Heart left ventricle (tissue), 13 donors: ENCODE measurements at regions not wholly inside any gene's neighbourhood (a gene's known extent, or its start where the extent isn't known, plus 50 kb on each side); places are given as distances from the start of the nearest gene placed in this dataset.

ENCODE experiments used
- POLR2A ChIP-seq, 2 donors: fragments of 450-650 bp; IDR thresholded peaks; one replicate each; pipeline ENCODE4 v1.6.1; 2017; ENCODE audit warnings: antibody characterized with exemption in 2 of 2, mild to moderate bottlenecking in 2 of 2, moderate library complexity in 2 of 2
- TF ChIP-seq, protein P1 (sequence below), 12 donors: fragments of 200-600 bp; sonication (generic) in 4 of 12; IDR thresholded peaks; one replicate each; pipeline versions ENCODE4 v1.5.0 to v1.8.0; 2018 to 2022; ENCODE audit warnings: antibody characterized with exemption in 12 of 12, mild to moderate bottlenecking in 5 of 12
- donor health status: ischemic (EF 13 %, LVEDD 7.1; RV severe dilation, severe dysfunction).
- donor health status: DM: no; HTN: yes; CAD: no.
- donor health status: DM: no; HTN: no; CAD: no.
- donor health status: ischemic (EF 25% LVEDD 6.9; RV normal size, moderate dysfunction).
- donor health status: ischemic (EF 25% LVEDD 5.7; RV mildly dilated, moderate dysfunction).
- donor health status: ischemic (EF 35%, LVEDD 5.7; RV mildly dilated, moderate dysfunction).
- donor health status: nonischemic (EF 11% LVEDD 7.7; RV severe dilation, severe dysfunction).
- donor health status: DM: yes; HTN: yes; CAD: no.
- donor health status: PGD.
- donor health status: ischemic (EF 29% LVEDD 5.4; RV normal size, mild dysfunction).
- donor health status: nonischemic (EF 23%, LVEDD 6.1; RV moderate dilation, normal function).

DNA sequence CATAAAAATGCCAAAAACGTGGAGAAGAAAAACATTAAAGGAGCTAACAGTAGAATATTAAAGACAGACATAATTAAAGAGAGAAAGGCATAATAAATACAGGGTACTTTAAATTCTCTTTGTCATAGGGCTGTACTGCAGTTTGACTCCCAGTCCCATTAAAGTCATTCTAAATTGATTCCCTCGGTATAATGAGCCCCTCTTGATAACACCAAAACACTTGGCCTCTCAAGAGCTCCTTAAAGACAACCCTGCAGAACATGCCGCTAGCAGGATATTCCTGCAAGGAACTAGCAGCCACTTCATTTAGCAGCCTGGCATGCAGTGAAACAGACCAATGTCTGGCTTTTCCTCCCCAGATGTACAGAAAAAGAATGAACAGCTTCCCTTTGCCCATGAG lies 273.8 kb upstream of the ESRRG start:
- TF ChIP-seq, protein P1, sequence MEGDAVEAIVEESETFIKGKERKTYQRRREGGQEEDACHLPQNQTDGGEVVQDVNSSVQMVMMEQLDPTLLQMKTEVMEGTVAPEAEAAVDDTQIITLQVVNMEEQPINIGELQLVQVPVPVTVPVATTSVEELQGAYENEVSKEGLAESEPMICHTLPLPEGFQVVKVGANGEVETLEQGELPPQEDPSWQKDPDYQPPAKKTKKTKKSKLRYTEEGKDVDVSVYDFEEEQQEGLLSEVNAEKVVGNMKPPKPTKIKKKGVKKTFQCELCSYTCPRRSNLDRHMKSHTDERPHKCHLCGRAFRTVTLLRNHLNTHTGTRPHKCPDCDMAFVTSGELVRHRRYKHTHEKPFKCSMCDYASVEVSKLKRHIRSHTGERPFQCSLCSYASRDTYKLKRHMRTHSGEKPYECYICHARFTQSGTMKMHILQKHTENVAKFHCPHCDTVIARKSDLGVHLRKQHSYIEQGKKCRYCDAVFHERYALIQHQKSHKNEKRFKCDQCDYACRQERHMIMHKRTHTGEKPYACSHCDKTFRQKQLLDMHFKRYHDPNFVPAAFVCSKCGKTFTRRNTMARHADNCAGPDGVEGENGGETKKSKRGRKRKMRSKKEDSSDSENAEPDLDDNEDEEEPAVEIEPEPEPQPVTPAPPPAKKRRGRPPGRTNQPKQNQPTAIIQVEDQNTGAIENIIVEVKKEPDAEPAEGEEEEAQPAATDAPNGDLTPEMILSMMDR (IDR thresholded peaks at IDR 0.05), result no peak
- TF ChIP-seq POLR2A (IDR thresholded peaks at IDR 0.05), result no peak
